ENCODE measurements at regions not wholly inside any gene's neighbourhood (a gene's known extent, or its start where the extent isn't known, plus 50 kb on each side); places are given as distances from the start of the nearest gene placed in this dataset.
A peak's percentile ranks its signal among the peaks of the same experiment; 100 is the strongest.

DNA sequence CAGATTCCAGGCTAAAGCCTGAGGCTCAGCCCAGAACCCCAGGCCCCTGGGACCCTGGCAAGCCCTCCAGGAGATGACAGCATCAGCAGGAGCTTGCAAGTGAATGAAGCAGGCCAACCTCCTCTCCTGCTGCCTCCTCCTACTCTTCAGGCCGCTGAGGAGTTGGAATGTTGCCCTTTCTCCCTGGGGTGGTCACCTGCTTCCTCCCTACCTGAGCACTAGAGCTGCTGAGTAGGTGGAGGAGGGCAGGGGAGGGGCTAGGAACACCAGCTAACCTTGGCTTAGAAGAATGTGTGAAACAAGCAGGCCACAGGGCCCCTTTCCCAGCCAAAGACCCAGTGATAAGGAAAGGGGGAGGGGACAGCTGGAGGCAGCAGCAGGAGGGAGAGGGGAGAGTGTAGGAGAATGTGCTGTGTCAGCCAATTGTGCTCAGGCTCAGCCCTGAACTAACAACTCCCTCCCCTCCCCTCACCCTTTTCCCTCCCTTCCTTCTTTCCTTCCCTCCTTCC is 58.0 kb downstream of the PJA1 start:
- Histone ChIP-seq H3K4me3 (no peak overlapping the region), H3K4me1 (no peaks in the 10 kb centered on the region), H3K27me3 (no peaks in the 10 kb centered on the region), H3K27ac (no peak overlapping the region), H3K9me3 (no peaks in the 10 kb centered on the region), H3K36me3 (no peaks in the 10 kb centered on the region)
- ATAC-seq: no peak
- no peak for TF ChIP-seq POLR2A (IDR thresholded peaks at IDR 0.05)
- TF ChIP-seq, protein P1, sequence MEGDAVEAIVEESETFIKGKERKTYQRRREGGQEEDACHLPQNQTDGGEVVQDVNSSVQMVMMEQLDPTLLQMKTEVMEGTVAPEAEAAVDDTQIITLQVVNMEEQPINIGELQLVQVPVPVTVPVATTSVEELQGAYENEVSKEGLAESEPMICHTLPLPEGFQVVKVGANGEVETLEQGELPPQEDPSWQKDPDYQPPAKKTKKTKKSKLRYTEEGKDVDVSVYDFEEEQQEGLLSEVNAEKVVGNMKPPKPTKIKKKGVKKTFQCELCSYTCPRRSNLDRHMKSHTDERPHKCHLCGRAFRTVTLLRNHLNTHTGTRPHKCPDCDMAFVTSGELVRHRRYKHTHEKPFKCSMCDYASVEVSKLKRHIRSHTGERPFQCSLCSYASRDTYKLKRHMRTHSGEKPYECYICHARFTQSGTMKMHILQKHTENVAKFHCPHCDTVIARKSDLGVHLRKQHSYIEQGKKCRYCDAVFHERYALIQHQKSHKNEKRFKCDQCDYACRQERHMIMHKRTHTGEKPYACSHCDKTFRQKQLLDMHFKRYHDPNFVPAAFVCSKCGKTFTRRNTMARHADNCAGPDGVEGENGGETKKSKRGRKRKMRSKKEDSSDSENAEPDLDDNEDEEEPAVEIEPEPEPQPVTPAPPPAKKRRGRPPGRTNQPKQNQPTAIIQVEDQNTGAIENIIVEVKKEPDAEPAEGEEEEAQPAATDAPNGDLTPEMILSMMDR (IDR thresholded peaks at IDR 0.05): no peak
- peak in 1 of 3 donors; percentile 19 for DNase-seq
- WGBS (ENCODE audit: insufficient coverage, low coverage, low lambda C conversion rate, missing lambda C conversion rate): 20% methylated on average over 1 of the region's 1 CpG
- intact Hi-C loops (cut with DNase I): no loop called here

DNA sequence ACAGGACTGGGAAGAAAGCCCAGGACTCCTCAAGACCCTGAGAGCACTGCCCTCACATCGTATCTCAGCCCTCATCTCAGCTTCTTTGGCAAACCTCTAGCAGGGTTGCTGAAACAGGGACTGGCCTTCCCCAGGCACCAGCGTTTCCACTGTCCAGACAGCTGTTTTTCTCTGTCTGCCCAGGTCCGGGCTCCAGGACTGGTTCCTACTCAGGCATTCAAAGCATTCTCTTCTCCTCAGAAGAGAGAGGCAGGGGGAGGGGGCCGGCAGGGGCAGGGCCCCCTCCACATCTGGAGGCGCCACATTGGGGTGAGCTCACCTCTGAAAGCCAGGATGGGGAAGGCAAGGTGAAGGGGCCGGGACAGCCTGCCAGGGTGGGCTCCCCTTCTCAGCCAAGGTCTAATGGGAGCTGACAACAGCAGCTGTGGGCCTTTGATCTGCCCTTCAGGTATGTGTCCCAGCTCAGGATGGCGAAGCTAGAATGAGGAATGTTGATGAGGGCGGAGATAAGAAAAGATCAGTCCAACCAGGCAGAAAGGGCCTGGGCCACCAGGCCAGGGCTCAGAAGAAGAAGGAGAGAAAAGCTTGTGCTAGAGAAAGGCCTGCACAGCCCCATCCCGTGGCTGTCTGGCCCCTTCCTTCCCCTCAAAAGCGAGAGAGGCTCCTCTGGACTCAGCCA is 60.4 kb downstream of the PJA1 start:
- Histone ChIP-seq H3K36me3 (no peaks in the 10 kb centered on the region), H3K27ac (no peak overlapping the region), H3K4me1 (no peaks in the 10 kb centered on the region), H3K9me3 (no peaks in the 10 kb centered on the region), H3K27me3 (no peaks in the 10 kb centered on the region), H3K4me3 (no peak overlapping the region)
- WGBS (ENCODE audit: insufficient coverage, low coverage, low lambda C conversion rate, missing lambda C conversion rate): 71% methylated on average over 4 of the region's 10 CpGs
- no peak for TF ChIP-seq POLR2A (IDR thresholded peaks at IDR 0.05)
- TF ChIP-seq, protein P1 (IDR thresholded peaks at IDR 0.05): no peak
- DNase-seq (no peak), ATAC-seq (no peak)
- intact Hi-C loops (cut with DNase I): no loop called here

DNA sequence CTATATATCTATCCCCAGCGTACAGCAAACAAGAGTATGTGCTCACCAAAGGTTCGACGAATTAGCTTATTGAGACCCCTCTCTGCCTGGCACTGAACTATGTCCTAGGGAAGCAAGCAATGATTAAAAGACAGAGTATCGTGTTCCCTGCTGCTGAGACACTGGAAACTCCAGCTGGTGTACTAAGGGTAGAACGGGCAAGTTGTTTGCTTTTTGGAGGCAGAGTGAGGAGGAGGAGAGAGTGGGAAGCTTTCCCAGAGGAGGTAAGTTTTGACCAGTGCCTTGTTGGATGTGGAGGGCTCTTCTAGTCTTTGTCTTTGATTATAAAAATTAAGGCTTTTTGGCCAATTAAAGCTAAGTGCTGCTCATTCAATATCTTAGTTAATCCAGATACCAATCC is 61.7 kb downstream of the PJA1 start:
- no peaks in the 10 kb centered on the region for H3K4me1 ChIP-seq
- DNase-seq (no peak), ATAC-seq (no peak)
- no peak overlapping the region for H3K4me3 ChIP-seq
- no peaks in the 10 kb centered on the region for H3K9me3 ChIP-seq
- H3K27ac ChIP-seq: no peak overlapping the region
- WGBS (ENCODE audit: insufficient coverage, low coverage, low lambda C conversion rate, missing lambda C conversion rate): 65% methylated on average over 5 of the region's 5 CpGs
- H3K36me3 ChIP-seq: no peaks in the 10 kb centered on the region
- intact Hi-C loops (cut with DNase I): no loop called here
- H3K27me3 ChIP-seq: no peaks in the 10 kb centered on the region
- TF ChIP-seq, protein P1 (IDR thresholded peaks at IDR 0.05): no peak
- no peak for TF ChIP-seq POLR2A (IDR thresholded peaks at IDR 0.05)

DNA sequence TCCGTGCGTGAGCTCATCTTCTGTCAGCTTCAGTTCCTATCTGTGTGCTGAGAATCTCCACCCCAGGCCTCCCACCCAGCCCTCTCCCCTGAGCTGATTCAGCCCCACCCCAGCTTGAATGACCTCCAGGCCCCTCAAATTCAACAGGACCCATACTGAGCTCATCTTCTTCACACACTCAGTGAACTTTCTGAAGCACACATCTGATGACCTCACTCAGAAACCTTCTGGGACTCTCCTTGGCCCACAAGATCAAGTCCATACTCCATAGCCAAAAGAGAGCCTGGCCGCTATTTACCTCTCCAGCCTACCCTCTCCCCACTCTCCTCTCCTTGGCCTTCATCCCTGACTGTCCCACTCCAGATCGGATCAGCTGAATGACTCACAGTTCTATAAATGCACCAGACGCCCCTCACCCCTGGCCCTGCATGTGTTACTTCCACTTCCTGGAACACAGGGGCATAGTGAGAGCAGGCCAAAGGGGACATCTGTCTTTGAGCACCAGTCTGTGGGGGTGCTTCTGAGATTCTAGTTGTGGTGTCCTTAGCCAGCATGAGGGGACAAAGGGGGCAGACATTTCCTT is 62.5 kb downstream of the PJA1 start:
- no peak overlapping the region for H3K4me3 ChIP-seq
- WGBS (ENCODE audit: insufficient coverage, low coverage, low lambda C conversion rate, missing lambda C conversion rate): 60% methylated on average over 5 of the region's 5 CpGs
- H3K27ac ChIP-seq: no peak overlapping the region
- H3K36me3 ChIP-seq: no peaks in the 10 kb centered on the region
- TF ChIP-seq, protein P1 (IDR thresholded peaks at IDR 0.05): no peak
- TF ChIP-seq POLR2A (IDR thresholded peaks at IDR 0.05): no peak
- DNase-seq: no peak
- H3K4me1 ChIP-seq: no peaks in the 10 kb centered on the region
- H3K9me3 ChIP-seq: no peaks in the 10 kb centered on the region
- intact Hi-C loops (cut with DNase I): no loop called here
- H3K27me3 ChIP-seq: no peaks in the 10 kb centered on the region
- ATAC-seq: no peak
